ENCODE measurements at regions not wholly inside any gene's neighbourhood (a gene's known extent, or its start where the extent isn't known, plus 50 kb on each side); places are given as distances from the start of the nearest gene placed in this dataset.

DNA sequence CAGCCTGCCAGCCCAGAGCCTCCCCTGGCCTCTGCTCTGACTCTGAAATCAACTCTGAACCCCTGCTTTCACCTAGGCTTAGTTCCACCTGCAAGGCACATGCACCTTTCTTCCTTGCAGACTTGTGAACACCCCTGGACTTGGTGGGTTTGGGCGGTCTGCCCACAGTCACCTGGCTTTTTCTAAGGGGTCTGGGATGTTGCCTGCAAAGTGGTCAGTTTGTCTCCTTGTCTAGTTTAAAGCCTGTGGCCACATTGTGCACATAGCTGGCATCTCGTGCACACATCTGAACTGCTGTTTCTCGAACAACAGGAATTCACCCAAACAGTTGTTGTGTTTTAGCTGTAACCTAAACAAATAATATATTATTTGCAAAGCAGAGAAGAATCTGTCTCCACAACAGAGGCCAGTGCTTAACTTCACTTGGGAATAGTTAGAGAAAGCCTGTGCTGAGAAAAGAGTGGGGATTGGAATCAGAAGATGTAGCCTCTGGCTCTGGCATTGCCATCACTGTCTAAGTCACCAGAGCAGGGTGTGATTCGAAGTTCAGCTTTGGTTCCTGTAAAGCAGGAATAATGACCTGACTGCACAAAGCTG, 108.5 kb downstream of the TMEM18 start:
- TF ChIP-seq CTCF (IDR thresholded peaks at IDR 0.05; ENCODE audit: borderline replicate concordance, extremely low read depth, low read length, poor library complexity, severe bottlenecking), result no peak
- no peak overlapping the region for H3K4me3 ChIP-seq (ENCODE audit: low read depth in 1 of 2, low read length in 2 of 2)
- no peak overlapping the region for H3K27ac ChIP-seq (ENCODE audit: low read length)
- no peaks in the 10 kb centered on the region for H3K27me3 ChIP-seq (ENCODE audit: insufficient read depth, low read length, poor library complexity)
- no peaks in the 10 kb centered on the region for H4K20me1 ChIP-seq (ENCODE audit: insufficient read depth, low read length)
- H3K4me2 ChIP-seq (ENCODE audit: insufficient read depth, low read length), result no peak overlapping the region
- no peak for ATAC-seq (ENCODE audit: insufficient read depth, low read depth)
- H3K79me2 ChIP-seq (ENCODE audit: insufficient read depth, low read length), result no peaks in the 10 kb centered on the region
- no peak overlapping the region for H2AFZ ChIP-seq (ENCODE audit: low read depth, low read length)
- H3K9me3 ChIP-seq (ENCODE audit: insufficient read depth, low read length, severe bottlenecking), result peaks cover 5% of the 10 kb centered on the region
- DNase-seq, result no peak
- no peaks in the 10 kb centered on the region for H3K4me1 ChIP-seq (ENCODE audit: insufficient read depth, low read length)
- no peaks in the 10 kb centered on the region for H3K36me3 ChIP-seq (ENCODE audit: insufficient read depth, low read length)
- no peak overlapping the region for H3K9ac ChIP-seq (ENCODE audit: low read depth, low read length)

- Histone ChIP-seq H3K4me1 (ENCODE audit: insufficient read depth, low read length) (no peaks in the 10 kb centered on the region), H3K4me3 (ENCODE audit: low read depth in 1 of 2, low read length in 2 of 2) (no peak overlapping the region), H3K9ac (ENCODE audit: low read depth, low read length) (no peak overlapping the region), H2AFZ (ENCODE audit: low read depth, low read length) (no peak overlapping the region), H3K9me3 (ENCODE audit: insufficient read depth, low read length, severe bottlenecking) (peaks cover 5% of the 10 kb centered on the region), H3K79me2 (ENCODE audit: insufficient read depth, low read length) (no peaks in the 10 kb centered on the region), H4K20me1 (ENCODE audit: insufficient read depth, low read length) (no peaks in the 10 kb centered on the region), H3K27ac (ENCODE audit: low read length) (no peak overlapping the region), H3K36me3 (ENCODE audit: insufficient read depth, low read length) (no peaks in the 10 kb centered on the region), H3K27me3 (ENCODE audit: insufficient read depth, low read length, poor library complexity) (no peaks in the 10 kb centered on the region), H3K4me2 (ENCODE audit: insufficient read depth, low read length) (no peak overlapping the region)
- DNase-seq (no peak), ATAC-seq (ENCODE audit: insufficient read depth, low read depth) (no peak)
- TF ChIP-seq CTCF (IDR thresholded peaks at IDR 0.05; ENCODE audit: borderline replicate concordance, extremely low read depth, low read length, poor library complexity, severe bottlenecking), result no peak
- TF ChIP-seq EZH2 (IDR thresholded peaks at IDR 0.05; ENCODE audit: borderline replicate concordance, low read depth, low read length, severe bottlenecking), result no peak
These were observed 109.2 kb downstream of the TMEM18 start for GRCh38 chr2:567865-568638.

DNA sequence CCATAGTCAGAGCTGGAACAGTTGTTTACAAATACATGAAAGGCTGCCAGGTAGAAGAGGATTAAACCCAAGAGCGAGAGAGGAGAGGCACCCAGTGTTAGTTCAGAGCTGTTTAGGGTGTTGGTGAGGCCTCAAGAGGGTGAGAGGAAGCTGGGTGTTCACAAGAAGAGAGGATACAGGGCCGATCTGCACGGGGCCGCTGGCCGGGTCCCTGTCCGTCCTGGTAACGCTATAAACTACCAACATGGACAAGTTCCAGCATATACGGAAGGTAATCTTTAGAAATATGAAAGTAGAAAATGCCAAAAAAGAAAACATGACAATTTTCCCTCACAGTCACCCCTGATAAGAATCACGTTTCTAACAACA, 109.7 kb downstream of the TMEM18 start:
- no peak for ATAC-seq (ENCODE audit: insufficient read depth, low read depth)
- H2AFZ ChIP-seq (ENCODE audit: low read depth, low read length), result no peak overlapping the region

More for the DNA sequence above, 109.7 kb downstream of the TMEM18 start:
- no peaks in the 10 kb centered on the region for H3K79me2 ChIP-seq (ENCODE audit: insufficient read depth, low read length)
- no peak overlapping the region for H3K4me3 ChIP-seq (ENCODE audit: low read depth in 1 of 2, low read length in 2 of 2)
- peaks cover 5% of the 10 kb centered on the region for H3K9me3 ChIP-seq (ENCODE audit: insufficient read depth, low read length, severe bottlenecking)
- H3K9ac ChIP-seq (ENCODE audit: low read depth, low read length), result no peak overlapping the region
- DNase-seq, result no peak
- no peak overlapping the region for H3K4me2 ChIP-seq (ENCODE audit: insufficient read depth, low read length)
- no peaks in the 10 kb centered on the region for H3K36me3 ChIP-seq (ENCODE audit: insufficient read depth, low read length)
- H3K27ac ChIP-seq (ENCODE audit: low read length), result no peak overlapping the region
- no peaks in the 10 kb centered on the region for H3K27me3 ChIP-seq (ENCODE audit: insufficient read depth, low read length, poor library complexity)
- no peaks in the 10 kb centered on the region for H3K4me1 ChIP-seq (ENCODE audit: insufficient read depth, low read length)
- no peak for TF ChIP-seq CTCF (IDR thresholded peaks at IDR 0.05; ENCODE audit: borderline replicate concordance, extremely low read depth, low read length, poor library complexity, severe bottlenecking)
- no peak for TF ChIP-seq EZH2 (IDR thresholded peaks at IDR 0.05; ENCODE audit: borderline replicate concordance, low read depth, low read length, severe bottlenecking)
- no peaks in the 10 kb centered on the region for H4K20me1 ChIP-seq (ENCODE audit: insufficient read depth, low read length)
